Esophagus (tissue), 2 donors: ENCODE measurements at regions not wholly inside any gene's neighbourhood (a gene's known extent, or its start where the extent isn't known, plus 50 kb on each side); places are given as distances from the start of the nearest gene placed in this dataset.
"Not testable (repeated sequence)": the region's sequence is repeated elsewhere in the genome, so short reads cannot be mapped to it uniquely, and the experiment has no call there.

ENCODE experiments used
- H3K27ac ChIP-seq, 2 donors: one replicate each; pipeline ENCODE4 v1.5.1; 2013; ENCODE audit warnings: low read depth in 2 of 2, mild to moderate bottlenecking in 2 of 2, inconsistent platforms in 1 of 2, low read length in 1 of 2, moderate library complexity in 1 of 2
- H3K27me3 ChIP-seq, 2 donors: one replicate each; pipeline ENCODE4 v1.6.1; 2013; ENCODE audit warnings: low read length in 2 of 2, control low read depth in 1 of 2, mild to moderate bottlenecking in 1 of 2; ENCODE audit not compliant: insufficient read depth in 2 of 2, control insufficient read depth in 1 of 2
- H3K36me3 ChIP-seq, 2 donors: one replicate each; pipeline ENCODE4 v1.6.1; 2013; ENCODE audit warnings: low read length in 1 of 2; ENCODE audit not compliant: control insufficient read depth in 2 of 2, insufficient read depth in 2 of 2
- H3K4me1 ChIP-seq, 2 donors: one replicate each; pipeline ENCODE4 v1.6.1; 2013; ENCODE audit warnings: low read length in 1 of 2; ENCODE audit not compliant: control insufficient read depth in 2 of 2, insufficient read depth in 2 of 2
- H3K4me3 ChIP-seq, 2 donors: one replicate each; pipeline ENCODE4 v1.5.1; 2013; ENCODE audit warnings: low read length in 2 of 2, mild to moderate bottlenecking in 2 of 2, low read depth in 1 of 2, moderate library complexity in 1 of 2
- H3K9me3 ChIP-seq, 2 donors: one replicate each; pipeline ENCODE4 v1.6.1; 2013; ENCODE audit warnings: mild to moderate bottlenecking in 2 of 2, low read depth in 1 of 2, low read length in 1 of 2, moderate library complexity in 1 of 2; ENCODE audit not compliant: control insufficient read depth in 2 of 2, insufficient read depth in 1 of 2
- WGBS, 2 donors: extraction: QIAGEN DNeasy Blood & Tissue Kit; methylation state at CpG; one replicate each; pipeline ENCODE4 v1.1.7; 2013; 5-methylcytosine and 5-hydroxymethylcytosine counted together
- donor health status: healthy with polysubstance abuse.
- donor health status: Bipolar disorder and iron deficiency.

- 75 to 79% methylated on average over 2 of the region's 2 CpGs for WGBS, 2 donors
Measured at GRCh38 chr3:153631102-153631501, 469.1 kb downstream of the RAP2B start.

GRCh38 chr3:153631664-153632063 lies 469.6 kb downstream of the RAP2B start:
- H3K36me3 ChIP-seq = no peaks in the 10 kb centered on the region
- H3K4me3 ChIP-seq = no peak overlapping the region
- H3K9me3 ChIP-seq = no peaks in the 10 kb centered on the region
- 75 to 90% methylated on average over 2 of the region's 2 CpGs for WGBS, 2 donors
- no peaks in the 10 kb centered on the region for H3K27me3 ChIP-seq
- H3K4me1 ChIP-seq = no peaks in the 10 kb centered on the region
- no peak overlapping the region for H3K27ac ChIP-seq

More at GRCh38 chr3:153631102-153631501, 469.1 kb downstream of the RAP2B start:
- H3K9me3 ChIP-seq = no peaks in the 10 kb centered on the region
- no peak overlapping the region for H3K4me3 ChIP-seq
- H3K27ac ChIP-seq = no peak overlapping the region
- H3K4me1 ChIP-seq = no peaks in the 10 kb centered on the region
- no peaks in the 10 kb centered on the region for H3K36me3 ChIP-seq
- H3K27me3 ChIP-seq = no peaks in the 10 kb centered on the region

GRCh38 chr3:153633407-153633806 lies 471.4 kb downstream of the RAP2B start:
- Histone ChIP-seq H3K4me1 (no peaks in the 10 kb centered on the region), H3K27me3 (no peaks in the 10 kb centered on the region), H3K4me3 (no peak overlapping the region), H3K9me3 (no peaks in the 10 kb centered on the region), H3K36me3 (no peaks in the 10 kb centered on the region), H3K27ac (no peak overlapping the region)
- 76 to 94% methylated on average over 1 of the region's 1 CpG for WGBS, 2 donors

GRCh38 chr3:153634683-153635082 lies 472.7 kb downstream of the RAP2B start:
- no peaks in the 10 kb centered on the region for H3K27me3 ChIP-seq
- H3K27ac ChIP-seq = no peak overlapping the region
- no peaks in the 10 kb centered on the region for H3K36me3 ChIP-seq
- no peaks in the 10 kb centered on the region for H3K9me3 ChIP-seq
- H3K4me1 ChIP-seq = no peaks in the 10 kb centered on the region
- WGBS, 2 donors = 88 to 89% methylated on average over 4 of the region's 4 CpGs
- no peak overlapping the region for H3K4me3 ChIP-seq

GRCh38 chr3:153639631-153640030 lies 477.6 kb downstream of the RAP2B start:
- Histone ChIP-seq H3K27ac (no peak overlapping the region), H3K36me3 (no peaks in the 10 kb centered on the region), H3K4me1 (peaks cover 0 to 3% of the 10 kb centered on the region in 2 donors), H3K9me3 (no peaks in the 10 kb centered on the region), H3K4me3 (no peak overlapping the region), H3K27me3 (no peaks in the 10 kb centered on the region)
- 73 to 76% methylated on average over 1 of the region's 1 CpG for WGBS, 2 donors

GRCh38 chr3:153640689-153641665 lies 479.0 kb downstream of the RAP2B start:
- Histone ChIP-seq H3K9me3 (no peaks in the 10 kb centered on the region), H3K4me3 (no peak overlapping the region), H3K27ac (peak overlapping the region in 1 of 2 donors; percentile 26), H3K4me1 (peaks cover 0 to 3% of the 10 kb centered on the region in 2 donors), H3K27me3 (no peaks in the 10 kb centered on the region), H3K36me3 (no peaks in the 10 kb centered on the region)
- WGBS, 2 donors = 72 to 78% methylated on average over 8 of the region's 8 CpGs

- not testable (repeated sequence) for H3K9me3 ChIP-seq, H3K4me3 ChIP-seq, H3K4me1 ChIP-seq, H3K27me3 ChIP-seq, H3K27ac ChIP-seq, H3K36me3 ChIP-seq
Measured at GRCh38 chr3:153642576-153642975, 478.6 kb upstream of the ARHGEF26 start.

GRCh38 chr3:153643471-153643870 lies 477.7 kb upstream of the ARHGEF26 start:
- H3K4me3 ChIP-seq, H3K36me3 ChIP-seq, H3K27me3 ChIP-seq, H3K4me1 ChIP-seq, H3K9me3 ChIP-seq, H3K27ac ChIP-seq: not testable (repeated sequence)
- WGBS, 2 donors = 43 to 69% methylated on average over 2 of the region's 2 CpGs

- 69 to 79% methylated on average over 2 of the region's 2 CpGs for WGBS, 2 donors
- Histone ChIP-seq H3K9me3 (no peaks in the 10 kb centered on the region), H3K4me3 (no peak overlapping the region), H3K27me3 (no peaks in the 10 kb centered on the region), H3K27ac (no peak overlapping the region), H3K36me3 (no peaks in the 10 kb centered on the region), H3K4me1 (no peaks in the 10 kb centered on the region)
Measured at GRCh38 chr3:153649286-153649839, 471.8 kb upstream of the ARHGEF26 start.

GRCh38 chr3:153652076-153652475 lies 469.1 kb upstream of the ARHGEF26 start:
- H3K27ac ChIP-seq = no peak overlapping the region
- H3K36me3 ChIP-seq = no peaks in the 10 kb centered on the region
- H3K27me3 ChIP-seq = no peaks in the 10 kb centered on the region
- no peak overlapping the region for H3K4me3 ChIP-seq
- no peaks in the 10 kb centered on the region for H3K9me3 ChIP-seq
- no peaks in the 10 kb centered on the region for H3K4me1 ChIP-seq
